T-helper 22 cell (primary cell): ENCODE measurements at regions not wholly inside any gene's neighbourhood (a gene's known extent, or its start where the extent isn't known, plus 50 kb on each side); places are given as distances from the start of the nearest gene placed in this dataset.
"Not testable (repeated sequence)": the region's sequence is repeated elsewhere in the genome, so short reads cannot be mapped to it uniquely, and the experiment has no call there.

Source experiments
- DNase-seq: peaks from one replicate; pipeline ENCODE4 v3.0.0-alpha.2; 2020; ENCODE audit warnings: low read depth

- no peak for DNase-seq
Observed at GRCh38 chr3:104396974-104397669, 969.6 kb upstream of the ALCAM start.

GRCh38 chr3:104397713-104398112 is 969.0 kb upstream of the ALCAM start:
- no peak for DNase-seq

GRCh38 chr3:104402902-104403301 is 963.8 kb upstream of the ALCAM start:
- DNase-seq, result no peak

- DNase-seq, result no peak
Observed at GRCh38 chr3:104411757-104412156, 955.0 kb upstream of the ALCAM start.

GRCh38 chr3:104412608-104413580 is 953.8 kb upstream of the ALCAM start:
- no peak for DNase-seq

DNA sequence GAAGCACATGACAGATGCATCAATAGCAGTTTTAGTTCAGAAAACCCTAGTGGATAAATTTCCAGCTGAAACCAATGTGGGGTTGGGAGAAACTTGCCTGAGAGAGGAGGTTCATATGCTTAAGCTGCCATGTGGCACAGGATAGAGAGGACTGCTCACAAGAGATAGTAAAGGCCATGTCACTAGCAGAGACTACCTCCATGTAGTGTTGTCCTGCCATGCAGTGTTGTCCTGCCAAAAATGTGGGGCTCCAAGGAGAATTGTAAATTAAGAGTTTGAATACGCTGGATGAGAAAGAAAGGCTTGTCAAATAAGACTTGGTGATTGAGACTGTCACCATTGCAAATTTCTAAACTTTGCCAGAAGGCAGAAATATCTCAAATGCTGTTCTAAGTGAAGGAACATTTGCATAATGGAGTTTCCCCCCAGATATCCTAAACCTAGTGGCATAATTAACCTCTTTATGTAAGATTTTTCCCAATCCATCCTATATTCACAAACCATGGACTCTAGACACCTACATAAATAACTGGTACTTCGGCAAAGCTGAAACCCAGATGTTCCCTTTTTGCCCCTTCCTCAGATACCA is 938.3 kb upstream of the ALCAM start:
- DNase-seq, result no peak

DNA sequence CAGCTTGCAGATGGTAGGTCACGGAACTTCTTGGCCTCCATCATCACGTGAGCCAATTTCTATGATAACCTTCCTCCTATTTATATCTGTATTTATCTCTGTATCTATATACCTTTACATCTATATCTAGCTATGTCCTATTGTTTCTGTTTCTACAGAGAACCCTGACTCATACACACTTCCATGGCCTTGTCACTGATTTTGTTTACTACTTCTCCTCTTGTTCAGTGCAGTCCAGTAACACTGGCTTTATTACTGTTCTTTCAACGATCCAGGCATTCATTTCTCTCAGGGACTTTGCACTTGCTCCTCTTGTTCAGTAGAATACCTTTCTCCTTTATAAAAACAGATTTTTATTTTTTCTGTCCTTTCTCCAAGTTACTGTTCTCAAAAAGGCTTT is 937.0 kb upstream of the ALCAM start:
- no peak for DNase-seq

DNA sequence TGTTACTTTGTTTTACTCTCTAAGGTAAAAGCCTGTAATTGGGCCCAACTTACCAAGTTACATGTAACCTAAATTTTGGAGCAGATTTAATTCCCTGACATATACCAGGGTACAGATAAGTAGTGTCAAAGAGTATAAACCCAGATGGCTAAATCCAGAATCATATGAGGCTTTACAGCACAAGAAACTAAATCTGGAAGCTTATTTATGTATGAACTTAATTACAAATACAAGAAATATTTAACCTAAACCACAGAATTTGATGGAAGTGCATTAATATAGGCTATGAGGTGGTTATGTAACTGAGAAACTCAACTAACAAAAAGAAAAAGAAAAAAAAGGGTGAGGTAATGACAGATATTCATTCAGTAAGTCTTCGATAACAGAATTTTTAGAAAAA is 930.2 kb upstream of the ALCAM start:
- no peak for DNase-seq

DNA sequence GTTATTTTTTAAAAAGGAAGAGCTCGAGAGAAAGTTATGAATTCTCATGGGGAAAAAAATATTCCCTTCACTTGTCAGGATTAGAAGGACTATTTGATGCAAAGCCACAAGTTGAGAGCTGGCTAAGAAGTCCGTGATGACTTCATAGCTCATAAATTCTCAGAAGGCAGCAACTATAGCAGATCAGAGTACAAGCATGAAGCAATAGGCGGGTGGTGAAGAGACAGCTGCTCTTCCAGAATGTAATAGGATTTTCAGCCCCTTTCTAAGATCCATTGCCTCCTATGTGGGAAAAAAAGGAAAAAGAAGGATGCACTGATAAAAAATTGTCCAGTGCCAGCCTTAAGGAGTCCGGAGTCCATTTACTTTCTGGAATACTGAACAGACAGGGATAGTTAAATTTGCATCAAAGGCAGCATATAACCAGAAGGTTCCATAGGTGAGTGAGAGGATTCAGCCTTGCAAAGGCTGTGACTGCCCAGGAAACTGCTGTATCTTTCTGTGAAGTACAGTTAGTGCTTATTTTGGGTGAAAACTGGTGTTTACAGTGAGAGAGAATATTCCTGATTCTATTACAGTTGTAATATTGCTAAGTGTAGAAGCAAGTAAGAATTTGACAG is 929.5 kb upstream of the ALCAM start:
- no peak for DNase-seq

- DNase-seq, result no peak
Observed at GRCh38 chr3:104437891-104438290, 928.8 kb upstream of the ALCAM start.

GRCh38 chr3:104438706-104439105 is 928.0 kb upstream of the ALCAM start:
- no peak for DNase-seq

DNA sequence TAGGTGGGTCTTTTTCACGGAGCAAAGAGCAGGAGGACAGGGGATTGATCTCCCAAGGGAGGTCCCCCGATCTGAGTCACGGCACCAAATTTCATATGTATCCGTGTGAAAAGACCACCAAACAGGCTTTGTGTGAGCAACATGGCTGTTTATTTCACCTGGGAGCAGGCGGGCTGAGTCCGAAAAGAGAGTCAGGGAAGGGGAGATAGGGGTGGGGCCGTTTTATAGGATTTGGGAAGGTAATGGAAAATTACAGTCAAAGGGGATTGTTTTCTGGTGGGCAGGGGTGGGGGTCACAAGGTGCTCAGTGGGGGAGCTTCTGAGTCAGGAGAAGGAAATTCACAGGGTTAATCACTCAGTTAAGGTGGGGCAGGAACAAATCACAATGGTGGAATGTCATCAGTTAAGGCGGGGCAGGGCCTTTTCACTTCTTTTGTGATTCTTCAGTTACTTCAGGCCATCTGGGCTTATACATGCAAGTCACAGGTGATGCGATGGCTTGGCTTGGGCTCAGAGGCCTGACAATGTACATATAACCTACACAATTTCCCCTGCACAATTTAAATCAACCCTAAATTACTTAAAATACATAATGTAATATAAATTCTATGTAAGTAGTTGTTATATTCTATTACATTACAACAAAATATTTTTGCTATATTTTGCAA is 921.3 kb upstream of the ALCAM start:
- DNase-seq, result not testable (repeated sequence)

DNA sequence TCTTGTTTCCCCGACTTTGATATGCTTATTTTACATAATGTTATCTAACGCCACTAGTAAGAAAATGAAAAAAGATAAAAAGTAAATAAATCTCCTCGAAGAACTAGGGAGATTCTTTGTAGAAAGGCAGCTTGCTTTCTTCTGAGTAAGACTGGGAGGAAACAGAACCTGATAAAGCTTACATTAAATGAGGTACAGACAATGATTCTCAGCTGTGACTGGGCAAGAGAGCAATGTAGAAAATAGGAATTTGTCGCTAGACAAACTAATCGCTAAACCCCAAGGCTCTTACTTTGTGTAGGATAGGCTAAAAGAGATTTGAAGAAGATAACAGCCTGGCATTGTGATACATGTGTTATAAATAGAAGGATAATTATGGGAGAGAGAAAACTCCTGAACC is 919.0 kb upstream of the ALCAM start:
- no peak for DNase-seq

DNA sequence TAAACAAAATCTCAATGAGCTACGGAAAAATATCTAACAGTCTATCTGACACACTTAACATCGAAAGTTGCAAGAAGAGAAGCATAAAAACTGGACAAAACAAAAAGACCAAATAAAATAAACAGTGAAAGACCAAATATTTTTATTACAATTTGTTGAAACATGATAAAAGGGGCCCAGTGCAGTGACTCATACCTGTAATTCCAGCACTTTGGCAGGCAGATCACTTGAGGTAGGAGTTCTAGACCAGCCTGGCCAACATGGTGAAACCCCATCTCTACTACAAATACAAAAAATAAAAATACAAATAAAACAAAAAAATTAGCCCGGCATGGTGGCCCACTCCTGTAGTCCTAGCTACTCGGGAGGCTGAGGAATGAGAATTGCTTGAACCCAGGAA is 914.0 kb upstream of the ALCAM start:
- DNase-seq, result no peak

GRCh38 chr3:104458657-104459056 is 908.1 kb upstream of the ALCAM start:
- no peak for DNase-seq

GRCh38 chr3:104460477-104461406 is 906.0 kb upstream of the ALCAM start:
- DNase-seq, result no peak

DNA sequence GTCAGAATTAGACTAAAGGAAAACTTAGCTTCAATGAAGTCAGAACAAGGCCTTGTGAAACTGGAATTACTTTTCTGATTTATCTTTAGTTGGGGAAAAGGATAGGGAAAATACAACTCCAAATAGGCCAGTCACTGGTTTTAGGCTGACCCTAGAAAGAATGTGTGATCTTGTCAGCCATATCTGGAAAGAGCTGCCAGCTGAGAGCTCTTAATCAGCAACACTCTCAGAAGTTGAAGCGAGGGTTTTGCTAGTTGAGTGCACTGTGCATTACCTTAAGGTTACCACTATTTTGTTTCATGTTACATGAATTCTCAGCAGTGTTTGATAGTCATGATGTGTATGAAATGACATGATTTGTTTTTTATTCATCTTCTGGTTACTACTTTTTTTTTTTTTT is 905.3 kb upstream of the ALCAM start:
- DNase-seq, result no peak

DNA sequence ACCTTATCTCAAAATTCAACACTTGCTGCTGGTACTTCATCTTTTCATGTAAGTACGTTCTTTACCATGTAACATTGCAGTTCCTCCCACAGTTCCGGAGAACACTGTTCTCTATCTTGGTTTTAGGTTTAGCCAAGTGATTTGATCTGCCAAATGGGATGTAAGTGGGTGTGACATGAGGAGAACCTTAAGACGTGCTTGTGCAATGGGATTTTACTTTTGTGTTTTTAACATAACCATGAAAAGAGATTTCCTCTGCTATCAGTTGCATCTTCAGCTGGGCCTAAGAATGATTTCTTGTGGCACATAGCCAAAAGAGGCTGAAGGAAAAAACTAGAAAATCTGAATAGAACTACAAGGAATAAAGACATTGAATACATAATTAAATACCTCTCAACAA is 894.5 kb upstream of the ALCAM start:
- no peak for DNase-seq

- no peak for DNase-seq
Observed at GRCh38 chr3:104474011-104474410, 892.7 kb upstream of the ALCAM start.

DNA sequence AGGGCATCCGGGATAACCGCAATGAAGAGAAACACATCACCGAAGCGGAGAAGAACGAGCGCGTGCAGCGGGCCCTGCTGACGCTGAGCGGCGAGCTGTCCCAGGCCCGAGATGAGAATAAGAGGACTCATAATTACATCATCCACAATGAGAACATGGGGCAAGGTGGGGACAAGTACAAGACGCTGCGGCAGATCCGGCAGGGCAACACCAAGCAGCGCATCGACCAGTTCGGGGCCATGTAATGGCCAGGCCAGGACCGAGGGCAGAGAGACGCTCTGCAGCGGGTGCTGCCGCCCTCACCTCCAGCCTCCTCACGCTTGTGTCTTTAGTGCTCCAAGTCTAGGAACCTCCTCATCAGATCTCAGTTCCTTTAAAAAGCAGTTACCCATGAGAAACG is 863.7 kb upstream of the ALCAM start:
- no peak for DNase-seq
